PC-3 (cell line): ENCODE measurements at regions not wholly inside any gene's neighbourhood (a gene's known extent, or its start where the extent isn't known, plus 50 kb on each side); places are given as distances from the start of the nearest gene placed in this dataset.

Experiments used
- EZH2 ChIP-seq: fragments of 300-600 bp; sonication (generic); IDR thresholded peaks from one replicate; pipeline ENCODE4 v1.6.1; 2017; ENCODE audit warnings: antibody characterized with exemption, mild to moderate bottlenecking, low read length; ENCODE audit not compliant: unreplicated experiment
- EZH2phosphoT487 ChIP-seq: fragments of 300-600 bp; sonication (generic); IDR thresholded peaks from 2 replicates; pipeline ENCODE4 v1.6.1; 2018; ENCODE audit warnings: mild to moderate bottlenecking, antibody characterized with exemption, low read length, borderline replicate concordance
- TF ChIP-seq, protein P1 (sequence below): fragments of 300-600 bp; sonication (generic); conservative IDR thresholded peaks from 2 replicates; pipeline ENCODE4 v1.5.1; 2017; ENCODE audit warnings: antibody characterized with exemption, low read depth, mild to moderate bottlenecking, low read length

DNA sequence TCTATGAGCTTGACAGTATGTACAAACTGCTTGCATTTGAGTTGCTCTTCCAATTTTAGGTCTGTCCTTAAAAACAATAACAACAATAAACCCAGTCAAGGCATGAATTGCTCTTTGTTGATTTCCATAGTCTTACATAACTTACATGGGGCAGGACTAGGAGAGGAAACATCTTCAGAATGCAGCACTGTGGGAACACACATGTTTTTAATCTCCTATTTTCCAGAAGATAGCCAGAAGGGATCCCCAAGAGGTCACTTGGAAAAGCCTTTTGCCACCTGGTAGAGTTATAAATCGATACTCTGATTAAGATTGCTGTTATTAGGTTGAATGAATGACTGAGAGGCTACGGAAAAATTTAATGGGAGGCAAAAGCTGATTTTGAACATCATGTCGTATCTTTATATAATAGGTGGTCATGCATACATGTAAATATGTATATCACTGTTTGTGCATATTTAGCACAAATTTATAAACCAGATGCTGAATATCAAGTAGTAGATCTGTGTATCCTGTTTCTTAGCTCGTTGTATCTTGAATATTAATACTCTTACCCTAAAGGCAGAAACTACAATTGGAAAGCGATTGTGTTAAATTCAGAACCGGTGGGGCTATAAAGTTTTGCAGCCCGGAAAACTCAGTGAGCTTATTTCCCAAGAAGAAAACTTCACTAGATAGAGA, 479.4 kb upstream of the TCF4 start:
- TF ChIP-seq, protein P1, sequence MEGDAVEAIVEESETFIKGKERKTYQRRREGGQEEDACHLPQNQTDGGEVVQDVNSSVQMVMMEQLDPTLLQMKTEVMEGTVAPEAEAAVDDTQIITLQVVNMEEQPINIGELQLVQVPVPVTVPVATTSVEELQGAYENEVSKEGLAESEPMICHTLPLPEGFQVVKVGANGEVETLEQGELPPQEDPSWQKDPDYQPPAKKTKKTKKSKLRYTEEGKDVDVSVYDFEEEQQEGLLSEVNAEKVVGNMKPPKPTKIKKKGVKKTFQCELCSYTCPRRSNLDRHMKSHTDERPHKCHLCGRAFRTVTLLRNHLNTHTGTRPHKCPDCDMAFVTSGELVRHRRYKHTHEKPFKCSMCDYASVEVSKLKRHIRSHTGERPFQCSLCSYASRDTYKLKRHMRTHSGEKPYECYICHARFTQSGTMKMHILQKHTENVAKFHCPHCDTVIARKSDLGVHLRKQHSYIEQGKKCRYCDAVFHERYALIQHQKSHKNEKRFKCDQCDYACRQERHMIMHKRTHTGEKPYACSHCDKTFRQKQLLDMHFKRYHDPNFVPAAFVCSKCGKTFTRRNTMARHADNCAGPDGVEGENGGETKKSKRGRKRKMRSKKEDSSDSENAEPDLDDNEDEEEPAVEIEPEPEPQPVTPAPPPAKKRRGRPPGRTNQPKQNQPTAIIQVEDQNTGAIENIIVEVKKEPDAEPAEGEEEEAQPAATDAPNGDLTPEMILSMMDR, result no peak
- TF ChIP-seq EZH2 (no peak), EZH2phosphoT487 (no peak)
